Nucleus accumbens (tissue), 56 donors: ENCODE measurements at regions not wholly inside any gene's neighbourhood (a gene's known extent, or its start where the extent isn't known, plus 50 kb on each side); places are given as distances from the start of the nearest gene placed in this dataset.
A peak's percentile ranks its signal among the peaks of the same experiment; 100 is the strongest.
"Not testable (repeated sequence)": the region's sequence is repeated elsewhere in the genome, so short reads cannot be mapped to it uniquely, and the experiment has no call there.

Source experiments
- DNase-seq, 56 donors: peaks; one replicate each; lab custom pipeline; 2025; lab: John Stamatoyannopoulos, UW

- DNase-seq, result not testable (repeated sequence)
Measured at GRCh38 chr17:43345515-43345914, 53.3 kb upstream of the ARL4D start.

GRCh38 chr17:43344685-43345084 is 54.1 kb upstream of the ARL4D start:
- DNase-seq, result no peak

GRCh38 chr17:43342589-43342890 is 56.3 kb upstream of the ARL4D start:
- no peak for DNase-seq

GRCh38 chr17:43341715-43342588 is 56.8 kb upstream of the ARL4D start:
- DNase-seq, result no peak

GRCh38 chr17:43338886-43339516 is 59.8 kb upstream of the ARL4D start:
- peak in 52 of 56 donors; percentile 9 to 92 (median 62) for DNase-seq

- DNase-seq, result no peak
Measured at GRCh38 chr17:43337684-43338428, 60.9 kb upstream of the ARL4D start.

- no peak for DNase-seq
Measured at GRCh38 chr17:43334738-43335402, 63.9 kb upstream of the ARL4D start.

GRCh38 chr17:43333433-43333943 is 65.3 kb upstream of the ARL4D start:
- no peak for DNase-seq

GRCh38 chr17:43332230-43332629 is 66.6 kb upstream of the ARL4D start:
- DNase-seq, result no peak

- DNase-seq, result no peak
Measured at GRCh38 chr17:43330876-43331639, 67.7 kb upstream of the ARL4D start.

GRCh38 chr17:43329183-43329582 is 69.6 kb upstream of the ARL4D start:
- DNase-seq, result no peak

- no peak for DNase-seq
Measured at GRCh38 chr17:43328650-43329049, 70.1 kb upstream of the ARL4D start.

- no peak for DNase-seq
Measured at GRCh38 chr17:43327834-43328420, 70.9 kb upstream of the ARL4D start.

GRCh38 chr17:43327421-43327820 is 71.4 kb upstream of the ARL4D start:
- no peak for DNase-seq

- no peak for DNase-seq
Measured at GRCh38 chr17:43326490-43327275, 72.1 kb upstream of the ARL4D start.

GRCh38 chr17:43324205-43324893 is 74.4 kb upstream of the ARL4D start:
- DNase-seq, result peak in 3 of 56 donors; percentile 1 to 14 (median 2)

- no peak for DNase-seq
Measured at GRCh38 chr17:43319293-43320124, 79.3 kb upstream of the ARL4D start.
